OCI-LY7 (cell line): ENCODE measurements at regions not wholly inside any gene's neighbourhood (a gene's known extent, or its start where the extent isn't known, plus 50 kb on each side); places are given as distances from the start of the nearest gene placed in this dataset.

ENCODE experiments used
- EZH2phosphoT487 ChIP-seq: fragments of 200-600 bp; sonication (generic); IDR thresholded peaks from 2 replicates; pipeline ENCODE4 v1.6.1; 2018; ENCODE audit warnings: low read depth, borderline replicate concordance, mild to moderate bottlenecking, mixed run types, antibody characterized with exemption, low read length, moderate library complexity, mixed read lengths
- TF ChIP-seq, protein P1 (sequence below): fragments of 200-600 bp; sonication (generic); conservative IDR thresholded peaks from 2 replicates; pipeline ENCODE4 v1.5.1; 2014; ENCODE audit warnings: mild to moderate bottlenecking, antibody characterized with exemption, low read length, moderate library complexity, mixed read lengths

DNA sequence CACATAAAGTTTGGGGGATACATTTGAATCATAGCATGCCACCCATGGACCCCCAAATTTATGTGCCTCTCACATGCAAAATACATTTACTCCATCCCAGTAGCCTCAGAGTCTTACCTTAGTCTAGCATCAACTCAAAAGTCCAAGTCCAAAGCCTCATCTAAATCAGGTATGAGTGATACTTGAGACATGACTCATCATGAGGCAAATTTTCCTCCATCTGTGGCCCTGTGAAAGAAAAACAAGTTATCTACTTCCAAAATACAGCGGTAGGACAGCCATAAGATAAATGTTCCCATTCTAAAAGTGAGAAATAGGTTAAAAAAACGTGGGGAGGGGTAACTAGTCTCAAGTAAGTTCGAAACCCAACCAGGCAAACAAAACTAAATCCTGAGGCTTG lies 444.2 kb downstream of the SNAPC1 start:
- TF ChIP-seq, protein P1, sequence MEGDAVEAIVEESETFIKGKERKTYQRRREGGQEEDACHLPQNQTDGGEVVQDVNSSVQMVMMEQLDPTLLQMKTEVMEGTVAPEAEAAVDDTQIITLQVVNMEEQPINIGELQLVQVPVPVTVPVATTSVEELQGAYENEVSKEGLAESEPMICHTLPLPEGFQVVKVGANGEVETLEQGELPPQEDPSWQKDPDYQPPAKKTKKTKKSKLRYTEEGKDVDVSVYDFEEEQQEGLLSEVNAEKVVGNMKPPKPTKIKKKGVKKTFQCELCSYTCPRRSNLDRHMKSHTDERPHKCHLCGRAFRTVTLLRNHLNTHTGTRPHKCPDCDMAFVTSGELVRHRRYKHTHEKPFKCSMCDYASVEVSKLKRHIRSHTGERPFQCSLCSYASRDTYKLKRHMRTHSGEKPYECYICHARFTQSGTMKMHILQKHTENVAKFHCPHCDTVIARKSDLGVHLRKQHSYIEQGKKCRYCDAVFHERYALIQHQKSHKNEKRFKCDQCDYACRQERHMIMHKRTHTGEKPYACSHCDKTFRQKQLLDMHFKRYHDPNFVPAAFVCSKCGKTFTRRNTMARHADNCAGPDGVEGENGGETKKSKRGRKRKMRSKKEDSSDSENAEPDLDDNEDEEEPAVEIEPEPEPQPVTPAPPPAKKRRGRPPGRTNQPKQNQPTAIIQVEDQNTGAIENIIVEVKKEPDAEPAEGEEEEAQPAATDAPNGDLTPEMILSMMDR = no peak
- no peak for TF ChIP-seq EZH2phosphoT487
